Endodermal cell (in vitro differentiated cells): ENCODE measurements at regions not wholly inside any gene's neighbourhood (a gene's known extent, or its start where the extent isn't known, plus 50 kb on each side); places are given as distances from the start of the nearest gene placed in this dataset.

Experiments
- DNase-seq: peaks from one replicate; pipeline ENCODE4 v3.0.0-alpha.2; 2017
- H3K27ac ChIP-seq: 2 replicates; pipeline ENCODE4 v1.5.1; 2013; ENCODE audit warnings: mild to moderate bottlenecking, low read depth, low read length, moderate library complexity
- H3K27me3 ChIP-seq: 2 replicates; pipeline ENCODE4 v1.6.1; 2013; ENCODE audit warnings: mild to moderate bottlenecking, low read length, moderate library complexity; ENCODE audit not compliant: insufficient read depth, control insufficient read depth, poor library complexity, severe bottlenecking
- H3K36me3 ChIP-seq: 2 replicates; pipeline ENCODE4 v1.7.0; 2013; ENCODE audit warnings: mild to moderate bottlenecking, low read length, moderate library complexity; ENCODE audit not compliant: control insufficient read depth, insufficient read depth
- H3K4me1 ChIP-seq: one replicate; pipeline ENCODE4 v1.7.0; 2013; ENCODE audit warnings: low read length; ENCODE audit not compliant: control insufficient read depth, insufficient read depth
- H3K4me3 ChIP-seq: 2 replicates; pipeline ENCODE4 v1.5.1; 2013; ENCODE audit warnings: mild to moderate bottlenecking, low read length, moderate library complexity
- H3K9ac ChIP-seq: 2 replicates; pipeline ENCODE4 v1.6.1; 2013; ENCODE audit warnings: mild to moderate bottlenecking, low read length, moderate library complexity; ENCODE audit not compliant: poor library complexity, severe bottlenecking; ENCODE audit errors: extremely low read depth
- H3K9me3 ChIP-seq: 2 replicates; pipeline ENCODE4 v1.6.1; 2013; ENCODE audit warnings: mild to moderate bottlenecking, low read length, moderate library complexity; ENCODE audit not compliant: control insufficient read depth
- H3K27ac Mint-ChIP-seq: 2 replicates; pipeline ENCODE4 v1.8.0; 2020; ENCODE audit warnings: mixed read lengths
- H3K27me3 Mint-ChIP-seq: 2 replicates; pipeline ENCODE4 v1.8.0; 2021; ENCODE audit warnings: mild to moderate bottlenecking, mixed read lengths; ENCODE audit not compliant: insufficient read depth
- H3K36me3 Mint-ChIP-seq: 2 replicates; pipeline ENCODE4 v1.8.0; 2020; ENCODE audit warnings: low read depth, mixed read lengths
- H3K4me1 Mint-ChIP-seq: 2 replicates; pipeline ENCODE4 v1.8.0; 2020; ENCODE audit warnings: mixed read lengths
- H3K4me3 Mint-ChIP-seq: 2 replicates; pipeline ENCODE4 v1.8.0; 2020; ENCODE audit warnings: mild to moderate bottlenecking, moderate library complexity, mixed read lengths
- H3K9me3 Mint-ChIP-seq: 2 replicates; pipeline ENCODE4 v1.8.0; 2020; ENCODE audit warnings: mild to moderate bottlenecking, mixed read lengths
- WGBS, 2 experiments: methylation state at CpG; one replicate each; pipeline versions ENCODE4 v1.1.5 to v1.1.7; 2013; ENCODE audit warnings: missing lambda C conversion rate in 2 of 2, mixed read lengths in 1 of 2; ENCODE audit not compliant: insufficient coverage in 1 of 2, insufficient read length in 1 of 2; 5-methylcytosine and 5-hydroxymethylcytosine counted together
- TF ChIP-seq, protein P1 (sequence below): fragments of 200-600 bp; sonication (generic); conservative IDR thresholded peaks from 2 replicates; pipeline ENCODE4 v1.5.0; 2021; ENCODE audit warnings: antibody characterized with exemption, mild to moderate bottlenecking

DNA sequence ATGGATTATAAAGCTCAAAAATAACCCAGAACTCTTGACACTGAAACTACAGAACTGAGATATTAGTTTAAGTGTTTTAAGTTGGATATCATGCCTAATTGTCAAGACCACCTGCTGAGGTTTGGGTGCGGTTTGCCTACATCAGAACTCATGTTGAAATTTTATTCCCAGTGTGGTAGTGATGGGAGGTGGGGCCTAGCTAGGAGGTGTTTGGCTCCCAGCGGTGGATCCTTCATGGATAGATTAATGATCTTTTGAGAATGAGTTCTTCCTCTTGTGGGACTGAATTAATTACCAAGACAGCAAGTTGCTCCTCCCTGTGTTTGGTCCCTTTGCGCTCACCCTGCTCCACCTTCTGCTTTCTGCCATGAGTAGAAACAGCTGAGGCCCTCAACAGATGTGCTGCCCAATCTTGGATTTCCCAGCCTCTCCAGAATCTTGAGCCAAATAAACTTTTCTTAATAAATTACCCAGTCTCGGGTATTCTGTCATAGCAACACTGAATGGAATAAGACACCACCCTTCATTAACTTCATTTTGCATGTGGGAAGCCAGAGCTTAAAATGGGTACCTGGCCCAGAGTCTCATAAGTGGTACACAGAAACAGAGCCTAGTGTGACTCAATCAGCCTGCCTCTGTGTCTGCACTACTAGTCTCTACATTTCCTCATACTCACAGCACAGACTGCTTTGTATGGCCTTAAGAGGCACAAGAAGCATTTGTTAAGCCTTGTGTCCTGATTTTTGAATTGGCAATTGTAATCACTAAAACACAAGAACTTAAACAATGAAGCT, 158.4 kb downstream of the IBTK start:
- Mint-ChIP-seq H3K4me3 (no peak overlapping the region), H3K4me1 (peaks cover 19% of the 10 kb centered on the region), H3K9me3 (peaks cover 5% of the 10 kb centered on the region), H3K36me3 (no peaks in the 10 kb centered on the region), H3K27ac (no peak overlapping the region), H3K27me3 (no peaks in the 10 kb centered on the region)
- H3K9ac ChIP-seq, result no peak overlapping the region
- no peaks in the 10 kb centered on the region for H3K4me1 ChIP-seq
- no peaks in the 10 kb centered on the region for H3K36me3 ChIP-seq
- H3K27me3 ChIP-seq, result no peaks in the 10 kb centered on the region
- H3K9me3 ChIP-seq, result no peaks in the 10 kb centered on the region
- TF ChIP-seq, protein P1, sequence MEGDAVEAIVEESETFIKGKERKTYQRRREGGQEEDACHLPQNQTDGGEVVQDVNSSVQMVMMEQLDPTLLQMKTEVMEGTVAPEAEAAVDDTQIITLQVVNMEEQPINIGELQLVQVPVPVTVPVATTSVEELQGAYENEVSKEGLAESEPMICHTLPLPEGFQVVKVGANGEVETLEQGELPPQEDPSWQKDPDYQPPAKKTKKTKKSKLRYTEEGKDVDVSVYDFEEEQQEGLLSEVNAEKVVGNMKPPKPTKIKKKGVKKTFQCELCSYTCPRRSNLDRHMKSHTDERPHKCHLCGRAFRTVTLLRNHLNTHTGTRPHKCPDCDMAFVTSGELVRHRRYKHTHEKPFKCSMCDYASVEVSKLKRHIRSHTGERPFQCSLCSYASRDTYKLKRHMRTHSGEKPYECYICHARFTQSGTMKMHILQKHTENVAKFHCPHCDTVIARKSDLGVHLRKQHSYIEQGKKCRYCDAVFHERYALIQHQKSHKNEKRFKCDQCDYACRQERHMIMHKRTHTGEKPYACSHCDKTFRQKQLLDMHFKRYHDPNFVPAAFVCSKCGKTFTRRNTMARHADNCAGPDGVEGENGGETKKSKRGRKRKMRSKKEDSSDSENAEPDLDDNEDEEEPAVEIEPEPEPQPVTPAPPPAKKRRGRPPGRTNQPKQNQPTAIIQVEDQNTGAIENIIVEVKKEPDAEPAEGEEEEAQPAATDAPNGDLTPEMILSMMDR, result no peak
- H3K27ac ChIP-seq, result no peak overlapping the region
- DNase-seq, result no peak
- no peak overlapping the region for H3K4me3 ChIP-seq
- 89 to 97% methylated on average over 3 to 4 of the region's 4 CpGs for WGBS, 2 experiments

DNA sequence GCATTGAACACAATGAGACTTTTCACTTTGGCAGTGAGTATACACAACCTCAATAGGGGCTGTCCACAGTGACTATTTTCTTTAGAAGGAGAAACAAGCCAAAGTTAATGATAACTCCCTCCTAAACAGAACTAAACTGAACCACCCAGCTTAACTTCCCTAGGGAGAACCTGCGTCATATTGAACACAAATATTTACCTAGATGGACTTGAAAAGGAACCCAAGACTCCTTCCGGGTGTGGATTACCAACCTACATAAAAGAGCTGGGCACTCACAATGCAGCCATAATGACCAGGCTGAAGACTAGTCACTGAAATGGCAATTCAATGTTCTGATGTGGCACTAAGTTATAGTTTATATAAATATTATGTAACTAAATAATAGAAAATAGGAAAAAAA, 160.6 kb downstream of the IBTK start:
- no peak overlapping the region for H3K9ac ChIP-seq
- Mint-ChIP-seq H3K36me3 (no peaks in the 10 kb centered on the region), H3K4me3 (no peak overlapping the region), H3K4me1 (peaks cover 19% of the 10 kb centered on the region), H3K9me3 (peaks cover 5% of the 10 kb centered on the region), H3K27ac (no peak overlapping the region), H3K27me3 (no peaks in the 10 kb centered on the region)
- H3K9me3 ChIP-seq, result no peaks in the 10 kb centered on the region
- WGBS, 2 experiments, result 95 to 100% methylated on average over 2 of the region's 2 CpGs
- DNase-seq, result no peak
- H3K36me3 ChIP-seq, result no peaks in the 10 kb centered on the region
- TF ChIP-seq, protein P1, result no peak
- H3K27me3 ChIP-seq, result no peaks in the 10 kb centered on the region
- H3K27ac ChIP-seq, result no peak overlapping the region
- H3K4me3 ChIP-seq, result no peak overlapping the region
- no peaks in the 10 kb centered on the region for H3K4me1 ChIP-seq

DNA sequence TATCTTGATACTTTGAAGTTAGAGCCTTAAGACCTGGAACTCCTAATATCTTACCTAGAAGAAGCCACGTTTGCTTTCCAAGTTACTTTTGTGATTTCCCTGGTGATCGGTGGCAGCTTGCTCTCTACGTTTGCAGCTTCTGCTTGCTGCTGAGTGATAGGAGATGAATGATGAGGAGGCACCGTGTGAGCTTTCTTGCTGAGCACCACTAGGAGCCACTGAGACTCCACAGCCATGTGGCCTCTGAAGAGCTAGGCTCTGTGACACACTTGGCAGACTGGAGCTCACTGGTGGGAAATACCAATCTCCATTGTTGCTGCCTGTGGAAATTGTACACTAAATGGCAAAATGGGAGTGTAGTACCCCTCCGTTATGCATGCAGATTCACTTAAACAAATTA, 161.8 kb downstream of the IBTK start:
- no peaks in the 10 kb centered on the region for H3K27me3 Mint-ChIP-seq

More for the DNA sequence above, 161.8 kb downstream of the IBTK start:
- no peak overlapping the region for H3K9ac ChIP-seq
- H3K27ac Mint-ChIP-seq, result no peak overlapping the region
- H3K9me3 Mint-ChIP-seq, result no peaks in the 10 kb centered on the region
- 63% methylated on average over 4 of the region's 5 CpGs; no CpG with 5 or more reads in 1 of the 2 experiments for WGBS, 2 experiments
- no peaks in the 10 kb centered on the region for H3K27me3 ChIP-seq
- peak; percentile 59 for DNase-seq
- H3K9me3 ChIP-seq, result no peaks in the 10 kb centered on the region
- no peak overlapping the region for H3K4me3 ChIP-seq
- H3K4me3 Mint-ChIP-seq, result no peak overlapping the region
- no peak overlapping the region for H3K27ac ChIP-seq
- H3K36me3 Mint-ChIP-seq, result no peaks in the 10 kb centered on the region
- H3K4me1 Mint-ChIP-seq, result peaks cover 19% of the 10 kb centered on the region
- H3K36me3 ChIP-seq, result no peaks in the 10 kb centered on the region
- TF ChIP-seq, protein P1, result peak; percentile 56
- H3K4me1 ChIP-seq, result no peaks in the 10 kb centered on the region
